Activated naive CD4-positive, alpha-beta T cell treated with Interleukin-2 at 50 U/mL for 16 hours (primary cell): ENCODE measurements at regions not wholly inside any gene's neighbourhood (a gene's known extent, or its start where the extent isn't known, plus 50 kb on each side); places are given as distances from the start of the nearest gene placed in this dataset.
"Not testable (repeated sequence)": the region's sequence is repeated elsewhere in the genome, so short reads cannot be mapped to it uniquely, and the experiment has no call there.

Experiments
- DNase-seq: peaks from one replicate; pipeline ENCODE4 v3.0.0-alpha.2; 2020

DNA sequence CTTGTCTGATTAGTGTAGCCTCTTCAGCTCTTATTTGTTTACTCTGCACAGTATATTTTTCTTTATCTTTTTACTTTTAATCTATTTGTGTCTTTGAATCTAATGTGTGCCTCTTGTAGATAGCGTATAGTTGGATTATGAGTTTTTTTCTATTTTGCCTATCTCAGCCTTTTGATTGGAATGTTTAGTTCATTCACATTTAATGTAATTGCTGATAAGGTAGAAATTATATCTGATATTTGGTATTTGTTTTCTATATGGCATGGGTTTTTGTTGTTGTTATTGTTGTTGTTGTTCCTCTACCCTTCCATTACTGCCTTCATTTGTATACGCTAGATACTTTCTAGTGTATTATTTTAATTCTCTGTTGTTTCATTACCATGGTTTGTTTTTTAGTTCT, 131.7 kb upstream of the GRIK3 start:
- DNase-seq: no peak

DNA sequence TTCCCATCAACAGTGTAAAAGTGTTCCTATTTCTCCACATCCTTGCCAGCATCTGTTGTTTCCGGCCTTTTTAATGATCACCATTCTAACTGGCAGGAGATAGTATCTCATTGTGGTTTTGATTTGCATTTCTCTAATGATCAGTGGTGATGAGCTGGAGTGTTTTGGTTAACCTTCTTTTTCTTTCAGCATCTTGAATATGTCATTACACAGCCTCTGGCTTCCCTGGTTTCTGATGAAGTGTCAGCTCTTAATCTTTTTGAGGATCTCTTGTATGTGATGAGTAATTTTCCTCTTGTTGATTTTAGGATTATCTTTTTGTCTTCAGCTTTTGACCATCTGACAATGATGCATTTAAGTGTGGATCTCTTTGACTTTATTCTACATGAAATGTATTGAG, 133.2 kb upstream of the GRIK3 start:
- no peak for DNase-seq

DNA sequence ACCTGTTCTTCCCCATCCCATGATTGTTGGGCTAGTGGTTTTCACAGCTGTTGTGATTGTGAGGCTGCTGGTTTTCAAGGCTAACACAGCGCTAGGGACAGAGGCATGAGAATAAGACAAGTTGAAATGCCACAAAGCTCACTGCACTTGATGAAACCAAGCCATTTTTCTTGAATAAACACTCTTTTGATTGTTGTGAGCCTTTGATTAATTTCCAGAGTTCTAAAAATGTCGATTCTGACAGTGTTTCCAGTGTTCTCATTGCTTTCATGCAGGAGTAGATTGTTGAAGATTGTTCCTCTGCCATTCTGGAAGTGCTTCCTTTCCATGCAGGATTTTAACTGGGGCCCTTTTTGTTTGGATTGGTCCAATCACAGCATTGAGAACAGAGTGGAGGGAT, 134.9 kb upstream of the GRIK3 start:
- DNase-seq: no peak

DNA sequence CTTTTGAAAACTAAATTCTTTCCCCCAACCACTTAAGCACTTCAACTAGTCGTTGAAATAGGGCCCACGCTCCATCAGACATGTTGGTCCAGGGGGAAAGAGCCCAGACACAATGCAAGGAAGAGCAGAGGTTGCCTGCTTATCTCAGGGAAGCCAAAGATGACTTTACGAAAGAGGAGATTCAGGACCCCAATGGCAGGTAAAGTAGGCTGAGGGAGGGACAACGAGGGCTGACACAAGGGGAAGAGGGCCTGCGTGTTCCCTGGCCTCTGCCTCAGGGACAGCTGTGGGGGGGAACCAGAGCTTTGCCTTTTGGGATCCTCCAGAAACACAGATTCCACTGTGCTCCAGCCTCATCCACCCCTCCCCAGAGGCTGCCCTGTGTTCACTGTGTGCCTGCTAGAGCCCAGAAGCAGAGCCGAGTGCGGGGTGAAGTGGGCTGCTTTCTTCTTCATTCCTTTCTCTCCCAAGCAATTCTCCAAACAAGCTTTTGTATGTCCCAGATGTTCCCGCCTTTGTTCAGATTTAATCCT, 135.5 kb upstream of the GRIK3 start:
- no peak for DNase-seq

DNA sequence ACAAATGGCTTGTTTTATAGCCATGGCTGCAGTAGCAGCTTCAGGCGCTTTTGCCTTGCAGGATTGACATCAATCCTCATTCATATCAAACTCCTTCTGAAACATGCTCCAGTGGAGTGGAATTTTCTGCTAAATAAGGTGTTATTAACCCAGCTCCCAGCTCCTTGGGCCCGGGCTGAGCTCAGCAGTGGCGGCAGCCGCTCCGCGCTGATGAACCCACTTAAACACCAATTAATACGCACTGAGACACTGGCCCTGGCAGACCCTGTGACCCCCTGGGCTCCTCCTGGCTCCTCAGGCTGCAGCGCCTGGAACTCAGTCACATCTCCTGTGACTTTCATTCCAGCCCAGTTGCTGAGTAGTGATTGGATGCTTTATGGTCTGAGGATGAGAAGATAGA, 137.4 kb upstream of the GRIK3 start:
- no peak for DNase-seq

DNA sequence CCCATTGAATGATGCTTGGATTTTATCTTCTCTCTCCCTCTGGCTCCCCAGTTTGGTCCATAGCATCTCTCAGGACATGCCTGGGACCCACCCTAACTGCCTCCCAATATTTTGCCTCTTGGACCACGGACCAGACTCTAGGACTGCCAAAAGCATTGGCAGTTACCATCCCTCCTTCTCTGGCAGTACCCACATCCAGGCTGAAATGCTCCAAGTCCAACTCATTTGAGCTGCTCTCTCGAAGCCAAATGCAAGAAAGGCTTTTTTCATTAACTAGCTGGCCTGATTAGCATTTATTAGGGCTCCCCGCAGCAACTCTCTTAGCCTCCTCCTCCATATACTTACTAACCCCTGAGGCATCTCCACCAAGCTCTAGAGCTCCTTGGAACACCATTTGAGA, 140.0 kb upstream of the GRIK3 start:
- DNase-seq: no peak

DNA sequence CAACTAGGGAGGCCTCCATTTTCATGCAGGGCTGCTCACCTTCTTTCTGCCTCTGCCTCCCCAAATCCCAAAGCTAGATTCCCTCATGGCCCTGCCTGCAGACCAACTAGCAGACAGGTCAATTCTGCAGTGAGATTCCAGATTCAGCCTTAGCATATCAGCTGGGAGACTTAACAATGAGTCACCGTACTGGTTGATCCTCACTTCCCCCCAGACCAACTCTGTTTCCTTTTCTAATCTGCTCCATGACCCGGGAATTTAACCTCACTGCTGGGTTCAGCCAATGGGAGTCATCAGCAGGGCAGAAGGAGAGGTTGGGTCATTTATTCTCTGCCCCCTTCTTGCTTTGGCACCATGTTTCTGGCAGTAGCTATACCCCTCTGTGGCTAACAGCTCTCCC, 140.6 kb upstream of the GRIK3 start:
- DNase-seq: no peak

DNA sequence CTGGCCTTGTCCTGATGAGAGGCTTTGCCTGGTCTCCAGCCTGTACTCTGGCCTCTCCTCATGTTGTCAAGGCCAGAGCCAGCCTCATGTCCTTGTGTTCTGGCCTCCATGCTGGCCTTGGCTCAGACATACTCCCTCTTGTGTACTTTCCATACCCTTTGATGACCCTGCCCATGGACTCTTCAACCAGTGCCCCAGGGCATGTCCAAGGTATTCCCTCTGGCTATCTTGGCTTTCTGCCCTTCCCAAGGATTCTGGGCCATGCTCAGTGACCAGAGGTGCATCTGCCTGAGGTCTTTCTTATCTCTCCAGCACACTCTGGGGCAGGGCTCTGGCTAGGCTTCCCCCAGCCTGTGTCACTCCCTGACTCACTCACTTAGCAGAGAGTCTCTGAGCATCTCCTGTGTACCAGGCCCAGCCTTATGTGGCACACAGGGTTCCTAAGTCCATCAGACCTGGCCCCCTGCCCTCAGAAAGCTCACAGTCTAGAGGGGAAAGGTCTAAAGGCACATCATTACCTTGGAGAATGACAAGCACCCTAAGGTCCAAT, 141.4 kb upstream of the GRIK3 start:
- no peak for DNase-seq

DNA sequence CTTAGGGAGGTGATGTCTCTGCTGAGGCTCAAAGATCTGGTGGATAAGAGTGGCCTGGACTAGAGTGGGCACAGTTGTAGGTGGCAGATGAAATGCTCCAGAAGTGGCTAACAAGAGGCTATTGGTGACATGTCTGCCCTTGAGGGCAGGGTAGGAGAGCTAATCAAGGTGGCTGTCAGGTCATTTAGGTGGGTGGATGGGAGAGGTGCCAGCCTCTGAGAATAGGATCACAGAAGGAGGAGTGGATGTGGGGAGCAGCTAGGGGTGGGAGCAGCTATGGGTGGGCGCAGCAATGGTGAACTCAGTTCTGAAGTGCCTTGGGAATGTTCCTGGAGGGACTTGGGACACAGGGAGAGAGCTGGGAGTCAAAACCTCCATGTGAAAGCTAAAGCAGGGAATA, 142.0 kb upstream of the GRIK3 start:
- DNase-seq: no peak

DNA sequence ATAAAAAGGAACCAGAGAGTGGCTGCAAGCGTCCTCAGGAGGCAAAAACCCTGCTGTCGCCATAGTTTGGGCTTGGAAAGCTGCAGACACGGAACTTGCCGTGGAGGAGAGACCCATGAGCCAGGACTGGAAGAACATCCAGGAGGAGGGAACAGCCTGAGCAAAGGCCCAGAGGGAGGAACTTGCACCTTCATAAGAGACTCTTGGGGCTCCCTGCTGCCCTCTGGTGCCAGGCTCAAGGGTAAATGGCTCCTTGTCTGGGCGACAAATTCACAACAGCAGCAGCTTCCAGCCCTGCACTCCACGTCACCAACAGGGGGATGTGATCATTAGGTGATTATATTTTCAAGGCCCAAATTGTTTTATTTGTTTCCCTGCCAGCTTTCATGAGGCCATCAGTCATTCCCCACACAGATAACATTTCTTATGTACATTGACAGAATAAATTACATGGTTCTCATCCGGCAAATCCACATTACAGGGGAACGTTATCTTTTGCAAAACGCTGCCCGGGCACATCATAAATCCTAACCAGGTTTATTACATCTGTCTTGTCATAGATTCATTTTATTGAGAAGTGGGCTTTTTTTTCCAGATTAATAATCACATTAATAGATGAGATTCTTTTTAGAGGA, 143.0 kb upstream of the GRIK3 start:
- no peak for DNase-seq

DNA sequence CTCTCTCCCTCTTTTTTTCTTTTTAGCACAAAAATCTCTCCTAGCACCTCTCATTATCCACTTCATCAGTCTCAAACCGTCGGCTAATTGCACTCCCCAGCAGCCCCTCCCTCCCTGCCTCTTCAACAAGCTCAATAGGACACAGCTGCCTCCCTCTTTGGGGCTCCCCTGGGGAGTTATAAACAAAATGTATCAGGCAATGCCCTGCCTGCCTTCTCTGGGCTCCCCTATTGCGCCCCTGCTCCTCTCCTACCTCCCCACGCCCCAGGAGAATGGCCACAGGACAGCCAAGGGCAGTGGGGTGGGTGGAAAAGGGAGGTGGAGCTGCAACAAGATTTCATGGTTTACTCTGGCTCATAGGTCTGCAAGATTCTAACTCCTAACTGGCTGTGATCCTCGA, 147.1 kb upstream of the GRIK3 start:
- no peak for DNase-seq

DNA sequence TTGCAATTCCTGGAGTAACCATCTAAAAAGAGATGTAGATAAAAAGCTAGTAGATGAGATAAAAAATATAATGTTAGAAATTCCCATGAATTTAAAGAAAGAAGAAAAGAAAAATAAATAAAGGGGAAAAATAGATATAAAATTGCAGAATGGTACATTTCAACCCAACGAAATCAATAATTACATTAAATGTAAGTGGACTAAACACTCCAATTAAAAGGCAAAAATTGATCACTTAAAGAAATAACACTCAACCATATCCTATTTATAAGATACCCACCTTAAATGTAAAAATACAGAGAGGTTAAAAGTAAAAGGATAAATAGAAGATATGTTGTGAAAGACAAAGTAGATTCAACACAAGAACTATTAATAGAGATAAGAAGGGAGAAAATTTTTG, 150.5 kb upstream of the GRIK3 start:
- no peak for DNase-seq

DNA sequence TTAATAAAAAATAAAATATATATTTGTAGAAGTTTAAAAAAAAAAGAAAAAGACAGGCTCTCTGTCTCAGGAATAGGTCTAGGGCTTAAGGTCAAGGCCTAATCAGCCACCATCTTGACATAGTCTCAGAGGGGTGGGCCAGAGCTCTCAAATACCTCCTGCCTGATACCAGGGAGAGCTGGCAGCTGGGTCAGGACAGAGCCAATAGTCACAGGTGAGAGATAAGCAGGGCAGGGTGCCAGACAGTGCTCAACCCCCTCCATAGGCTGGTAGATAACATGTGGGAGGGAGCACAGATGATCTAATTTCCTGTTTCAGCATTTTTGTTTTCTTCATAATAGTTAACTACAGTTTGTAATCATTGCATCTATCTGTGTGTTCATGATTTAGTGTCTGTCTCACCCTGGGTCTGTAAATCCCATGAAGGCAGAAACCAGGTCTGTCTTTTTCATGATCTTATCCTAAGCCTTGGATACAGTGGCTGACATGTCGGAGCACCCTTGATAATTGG, 152.0 kb upstream of the GRIK3 start:
- DNase-seq: no peak

DNA sequence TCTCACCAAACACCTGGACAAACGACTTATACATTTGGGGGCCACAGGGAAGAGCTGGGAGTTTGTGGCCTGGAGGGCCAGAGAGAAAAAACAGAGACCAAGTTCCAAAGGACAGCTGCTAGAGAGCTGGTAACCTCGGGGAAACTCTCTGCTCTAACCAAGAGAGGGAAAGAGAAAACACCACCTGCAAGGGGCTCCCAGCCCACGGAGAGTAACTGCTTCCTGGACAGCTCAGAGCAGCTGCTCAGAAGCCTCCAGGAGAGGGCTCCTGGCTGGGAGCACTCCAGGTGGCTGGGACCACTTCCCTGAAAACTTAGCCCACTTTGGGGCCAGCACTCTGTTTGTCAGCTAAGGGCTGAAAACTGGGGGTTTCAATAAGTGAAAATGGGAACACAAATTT, 154.8 kb upstream of the GRIK3 start:
- no peak for DNase-seq

DNA sequence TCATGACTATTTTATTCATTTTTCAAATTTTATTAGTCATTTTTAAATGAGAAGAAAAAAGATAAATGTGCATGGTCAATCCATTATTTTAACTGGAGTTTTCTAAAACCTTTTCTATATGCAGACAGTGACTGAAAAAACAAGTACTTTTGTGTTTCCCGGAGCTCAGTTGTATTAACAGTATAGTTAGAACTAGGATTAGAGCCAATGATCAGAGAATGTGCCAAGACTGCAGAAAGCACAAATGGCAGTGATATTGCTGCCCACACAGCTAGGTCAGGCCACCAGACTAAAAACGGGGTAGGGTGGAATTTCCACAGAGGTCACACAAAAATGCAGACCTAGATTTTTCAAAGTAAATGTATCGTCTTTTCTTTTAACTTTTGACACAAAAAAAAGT, 163.1 kb upstream of the GRIK3 start:
- DNase-seq: no peak

DNA sequence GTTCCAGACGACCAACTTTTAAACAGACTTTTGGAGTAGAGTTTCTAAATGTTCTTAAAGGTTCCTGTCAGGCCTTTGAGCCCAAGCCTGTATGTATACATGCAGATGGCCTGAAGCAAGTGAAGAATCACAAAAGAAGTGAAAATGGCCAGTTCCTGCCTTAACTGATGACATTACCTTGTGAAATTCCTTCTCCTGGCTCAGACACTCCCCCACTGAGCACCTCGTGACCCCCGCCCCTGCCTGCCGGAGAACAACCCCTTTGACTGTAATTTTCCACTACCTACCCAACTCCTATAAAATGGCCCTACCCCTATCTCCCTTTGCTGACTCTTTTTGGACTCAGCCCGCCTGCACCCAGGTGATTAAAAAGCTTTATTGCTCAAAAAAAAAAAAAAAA, 180.0 kb upstream of the GRIK3 start:
- not testable (repeated sequence) for DNase-seq

DNA sequence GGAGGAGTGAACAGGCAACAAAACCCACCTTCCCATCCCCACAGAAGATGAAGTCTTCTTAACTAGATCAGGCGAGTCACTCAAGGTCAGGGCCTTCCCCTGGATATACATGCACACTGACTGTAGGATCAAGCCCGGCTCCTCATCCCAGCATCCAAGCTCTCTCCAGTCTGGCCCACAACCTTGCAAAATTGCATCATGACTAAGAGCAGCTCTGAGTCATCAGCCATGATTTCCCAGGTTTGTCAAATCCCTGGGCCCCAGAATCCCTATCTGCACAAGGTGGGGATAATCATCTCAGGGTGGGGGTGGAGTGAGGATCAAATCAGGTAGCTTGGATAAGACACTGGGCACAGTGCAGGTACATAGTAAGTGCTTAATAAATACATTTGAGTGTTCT, 199.3 kb upstream of the GRIK3 start:
- no peak for DNase-seq

DNA sequence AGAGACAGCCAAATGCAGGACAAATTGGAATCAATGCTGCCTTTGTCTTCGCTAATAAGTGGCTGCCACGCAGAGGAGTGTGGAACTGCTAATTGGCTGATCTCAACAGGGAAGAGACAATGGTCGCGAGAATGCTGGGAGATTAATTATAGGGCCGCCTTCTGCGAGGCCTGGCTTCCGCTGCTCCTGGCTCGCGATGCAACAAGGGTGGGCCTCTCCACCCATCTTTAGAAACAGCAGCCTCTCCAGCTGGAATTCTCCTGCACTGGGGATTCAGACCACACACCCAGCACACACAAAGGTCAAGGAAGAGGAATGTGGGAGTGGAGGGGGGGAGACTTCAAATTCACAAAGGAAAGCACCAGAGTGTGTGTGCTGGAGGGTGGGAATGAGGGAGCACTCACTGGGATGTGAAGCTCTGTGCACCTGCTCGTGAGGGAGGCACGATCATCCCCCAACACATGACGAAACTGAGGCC, 200.7 kb upstream of the GRIK3 start:
- DNase-seq: no peak

DNA sequence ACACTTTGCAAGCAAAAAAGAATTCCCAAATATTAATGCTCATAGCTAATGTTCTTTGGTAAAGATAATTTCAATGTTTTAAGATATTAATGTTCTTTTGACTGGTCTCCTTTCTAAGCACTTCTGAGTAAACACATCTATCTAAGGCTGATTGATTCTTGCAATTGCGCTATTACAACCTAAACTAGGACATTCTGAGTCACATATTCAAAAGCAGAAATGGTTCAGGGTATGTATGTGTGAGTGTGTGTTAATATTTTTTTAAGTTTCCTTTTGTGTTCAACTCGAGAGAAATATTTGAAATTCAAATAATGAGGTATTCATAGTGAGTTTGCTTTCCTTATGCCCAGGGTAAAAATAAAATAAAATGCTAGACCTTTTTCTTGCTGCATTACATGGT, 203.6 kb upstream of the GRIK3 start:
- no peak for DNase-seq

DNA sequence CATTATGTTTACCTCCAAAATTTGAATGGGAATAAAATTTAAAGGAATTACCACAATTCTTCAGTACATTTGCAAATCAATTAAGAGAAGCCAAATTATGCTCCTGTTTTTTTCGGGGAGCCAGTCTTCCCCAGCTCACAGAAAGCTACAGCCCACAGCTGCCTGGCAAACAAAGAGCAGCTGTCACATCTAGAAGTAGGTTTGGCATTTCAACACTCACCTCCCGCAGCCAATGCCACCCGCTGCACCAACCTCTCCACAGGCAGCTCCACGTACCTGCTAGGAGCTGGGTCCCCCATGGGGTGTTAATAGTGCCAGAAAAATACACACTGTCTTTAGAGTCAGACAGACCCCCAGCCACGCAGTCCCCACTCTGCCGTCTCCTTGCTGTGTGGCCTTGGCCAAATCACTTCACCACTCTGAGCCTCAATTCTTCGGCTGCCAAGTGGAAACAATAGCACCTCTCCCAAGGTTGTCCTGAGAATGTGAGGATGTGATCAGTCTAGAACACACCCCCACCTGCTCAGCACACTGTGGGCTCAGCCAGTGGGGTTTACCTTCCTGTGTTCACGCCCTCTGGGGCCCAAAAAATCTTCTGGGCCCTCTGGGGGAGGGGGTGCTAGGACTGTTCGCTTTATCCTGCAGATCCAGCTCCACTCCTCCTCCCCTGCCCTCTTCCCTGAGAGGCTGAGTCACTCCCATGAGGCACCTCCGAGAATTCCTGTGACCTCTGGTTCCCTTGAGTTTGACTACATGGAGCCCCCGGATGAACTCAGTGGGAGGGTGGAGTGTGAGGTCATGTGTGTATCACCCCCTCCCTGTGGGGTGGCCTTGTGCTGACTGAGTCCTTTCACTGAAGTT, 204.3 kb upstream of the GRIK3 start:
- DNase-seq: no peak

DNA sequence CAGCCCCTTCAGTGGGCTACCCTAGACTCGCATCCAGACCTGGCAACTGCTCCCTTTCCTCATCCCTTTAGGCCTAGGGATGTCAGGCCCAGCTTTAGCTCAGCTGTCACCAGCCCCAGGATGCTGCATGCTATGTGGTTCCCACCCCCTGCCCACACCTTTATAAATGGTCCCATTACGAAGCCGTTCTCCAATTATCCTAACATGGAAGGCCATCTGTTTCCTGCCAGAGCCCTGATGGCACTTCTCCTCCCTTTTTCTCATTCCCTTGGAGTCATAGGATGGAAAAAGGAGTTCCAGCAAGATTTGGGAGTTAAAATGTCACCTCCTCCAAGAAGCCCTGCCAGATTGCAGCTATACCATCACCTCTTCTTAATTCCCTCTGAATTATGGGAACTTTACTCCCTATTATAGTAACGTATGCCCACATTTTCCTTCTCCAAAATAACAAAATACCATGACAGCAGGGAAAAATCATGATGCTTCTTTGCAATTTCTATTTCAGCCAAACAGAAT, 205.0 kb upstream of the GRIK3 start:
- no peak for DNase-seq

DNA sequence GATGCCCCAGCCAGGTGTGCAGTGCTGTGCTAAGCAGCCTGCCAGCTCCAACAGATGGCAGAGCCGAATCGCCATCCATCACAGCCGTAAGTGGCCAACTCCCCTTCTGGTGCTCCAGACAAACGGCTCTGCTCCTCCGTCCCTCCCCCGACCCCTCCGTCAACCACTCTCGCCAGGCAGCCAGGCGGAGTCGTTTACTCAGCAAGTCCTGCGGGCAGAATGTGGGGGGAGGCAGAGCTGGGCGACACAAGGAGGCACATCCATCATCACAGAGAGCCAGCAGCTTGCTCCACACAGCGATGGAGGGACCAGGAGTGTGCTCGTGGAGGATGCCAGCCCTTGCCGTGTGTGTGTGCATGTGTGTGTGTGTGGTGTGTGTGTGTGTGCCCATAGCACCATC, 206.6 kb upstream of the GRIK3 start:
- DNase-seq: no peak

DNA sequence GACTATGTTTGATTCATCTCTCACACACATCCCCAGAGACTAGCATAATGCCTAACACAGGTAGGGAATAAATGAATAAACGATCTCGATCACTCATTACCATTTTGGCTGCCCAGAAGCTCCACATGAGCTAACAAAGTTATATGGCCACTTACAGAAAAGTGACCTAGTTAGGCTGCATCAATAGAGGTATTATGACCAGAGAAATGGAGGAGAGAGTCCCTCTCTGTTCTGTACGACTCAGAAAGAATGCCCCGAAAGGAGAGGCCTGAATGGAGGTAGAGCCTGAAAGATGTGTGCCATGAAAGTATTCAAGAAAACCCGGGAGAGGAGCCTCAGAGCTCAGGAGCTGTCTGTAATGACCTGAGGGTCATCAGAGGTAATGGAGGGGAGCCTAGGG, 208.2 kb upstream of the GRIK3 start:
- DNase-seq: no peak
